Mucosa of descending colon (tissue), 3 donors: ENCODE measurements at regions not wholly inside any gene's neighbourhood (a gene's known extent, or its start where the extent isn't known, plus 50 kb on each side); places are given as distances from the start of the nearest gene placed in this dataset.

Source experiments
- ATAC-seq: fragments of 200-7000 bp; cut with Tn5 transposase; one replicate; pipeline ENCODE4 v1.9.1; 2020; ENCODE audit warnings: mild to moderate bottlenecking, moderate library complexity
- DNase-seq, 3 donors: peaks; one replicate each; pipeline ENCODE4 v3.0.0-alpha.2; 2020
- H3K36me3 ChIP-seq: fragments of 200-600 bp; one replicate; pipeline ENCODE4 v1.8.0; 2021; ENCODE audit warnings: low read depth, mild to moderate bottlenecking
- H3K4me1 ChIP-seq: fragments of 200-600 bp; one replicate; pipeline ENCODE4 v1.8.0; 2021; ENCODE audit warnings: low read depth, mild to moderate bottlenecking
- H3K4me3 ChIP-seq: fragments of 200-600 bp; one replicate; pipeline ENCODE4 v1.8.0; 2021; ENCODE audit warnings: mild to moderate bottlenecking
- H3K9me3 ChIP-seq: fragments of 200-600 bp; one replicate; pipeline ENCODE4 v1.8.0; 2021; ENCODE audit warnings: mild to moderate bottlenecking
- CTCF ChIP-seq: fragments of 200-600 bp; IDR thresholded peaks from one replicate; pipeline ENCODE4 v1.8.0; 2022; ENCODE audit warnings: antibody characterized with exemption, mild to moderate bottlenecking
- intact Hi-C, 2 donors: fragments of 100-400 bp; cut with DNase I in 1 of 2; cut with micrococcal nuclease in 1 of 2; formaldehyde crosslinking; loops; one replicate each; pipeline versions ENCODE4 v1.11.0 to v1.11.1; 2022; cut with DNase I, micrococcal nuclease
- donor health status: DM: no; HTN: no; CAD: no; lungs with moderate emphysema.
- donor health status: DM: no; HTN: no; CAD: no.
- donor health status: DM: no; HTN: yes; CAD: no.

- H3K4me1 ChIP-seq = no peaks in the 10 kb centered on the region
- intact Hi-C loops = no loop called here
- no peaks in the 10 kb centered on the region for H3K36me3 ChIP-seq
These were observed 216.7 kb downstream of the RBM19 start for GRCh38 chr12:113749433-113749815.

DNA sequence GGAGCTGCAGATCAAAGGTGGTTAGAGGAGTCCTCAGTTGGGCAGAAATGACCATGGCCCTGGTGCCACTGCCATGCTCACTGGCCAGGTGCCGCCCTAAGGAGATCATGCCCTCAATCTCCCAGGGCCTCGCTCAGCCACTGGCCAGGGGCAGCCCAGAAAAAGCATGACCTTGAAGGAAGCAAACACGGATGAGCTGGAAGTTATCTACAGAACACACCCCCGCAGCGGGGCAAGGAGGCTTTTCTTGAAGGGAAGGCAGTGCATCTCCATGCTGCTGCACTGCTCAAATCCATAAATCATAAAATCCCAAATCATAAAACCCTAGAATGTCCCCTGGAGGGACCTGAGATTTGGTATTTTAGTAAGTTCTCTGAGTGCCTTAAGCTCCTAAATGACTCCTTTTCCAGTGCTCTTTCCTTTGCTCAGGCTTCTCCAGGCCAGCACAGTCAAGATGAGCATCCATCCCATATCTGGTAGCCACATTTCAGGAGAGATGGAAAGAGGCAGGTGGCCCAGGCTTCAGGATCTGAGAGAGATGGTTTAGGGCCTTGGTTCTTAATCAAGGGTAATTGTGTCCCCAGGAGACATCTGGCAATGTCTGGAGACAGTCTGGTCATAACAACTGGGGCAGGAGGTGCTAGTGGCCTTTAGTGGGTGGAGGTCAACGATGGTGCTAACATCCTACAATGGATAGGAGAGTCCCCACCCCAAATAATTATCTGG is 217.3 kb downstream of the RBM19 start:
- intact Hi-C loops = no loop called here
- Histone ChIP-seq H3K36me3 (no peaks in the 10 kb centered on the region), H3K9me3 (no peaks in the 10 kb centered on the region), H3K4me3 (no peak overlapping the region), H3K4me1 (no peaks in the 10 kb centered on the region)
- TF ChIP-seq CTCF = no peak
- DNase-seq (no peak), ATAC-seq (no peak)

More at GRCh38 chr12:113749433-113749815, 216.7 kb downstream of the RBM19 start:
- no peak for DNase-seq
- ATAC-seq = no peak
- no peak overlapping the region for H3K4me3 ChIP-seq
- no peaks in the 10 kb centered on the region for H3K9me3 ChIP-seq
- TF ChIP-seq CTCF = no peak

DNA sequence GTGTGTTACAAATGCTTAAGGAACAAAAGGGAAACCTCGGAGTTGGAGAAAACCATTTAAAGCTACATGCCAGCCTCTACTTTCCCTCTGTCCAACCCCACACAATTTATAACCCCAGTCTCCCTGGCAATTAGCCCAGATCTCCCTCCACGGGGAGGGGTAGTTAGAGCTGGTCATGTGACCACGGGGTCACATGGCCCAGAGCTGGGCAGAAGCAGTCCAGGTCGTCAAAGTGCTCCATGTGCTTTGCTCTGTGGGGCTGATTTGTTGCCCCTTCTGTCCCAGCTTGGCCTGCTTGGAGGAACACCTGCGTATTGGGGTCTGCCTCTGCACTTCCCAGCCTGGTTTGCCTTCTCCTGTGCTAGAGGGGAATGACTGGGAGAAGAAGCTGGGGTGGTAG is 219.1 kb downstream of the RBM19 start:
- Histone ChIP-seq H3K4me3 (no peak overlapping the region), H3K36me3 (no peaks in the 10 kb centered on the region), H3K9me3 (no peaks in the 10 kb centered on the region), H3K4me1 (no peaks in the 10 kb centered on the region)
- intact Hi-C loops = no loop called here
- TF ChIP-seq CTCF = no peak
- DNase-seq (no peak), ATAC-seq (no peak)

GRCh38 chr12:113744802-113745395 is 221.2 kb downstream of the RBM19 start:
- TF ChIP-seq CTCF = no peak
- ATAC-seq = no peak
- H3K4me3 ChIP-seq = no peak overlapping the region
- intact Hi-C loops = no loop called here
- DNase-seq = no peak
- no peaks in the 10 kb centered on the region for H3K36me3 ChIP-seq
- no peaks in the 10 kb centered on the region for H3K9me3 ChIP-seq
- H3K4me1 ChIP-seq = no peaks in the 10 kb centered on the region

- no peak for TF ChIP-seq CTCF
- Histone ChIP-seq H3K4me1 (no peaks in the 10 kb centered on the region), H3K36me3 (no peaks in the 10 kb centered on the region), H3K9me3 (no peaks in the 10 kb centered on the region), H3K4me3 (no peak overlapping the region)
- no peak for ATAC-seq
- DNase-seq = no peak
- intact Hi-C loops = no loop called here
These were observed 223.3 kb downstream of the RBM19 start for GRCh38 chr12:113742801-113743200.
